Caco-2 (cell line): ENCODE measurements at regions not wholly inside any gene's neighbourhood (a gene's known extent, or its start where the extent isn't known, plus 50 kb on each side); places are given as distances from the start of the nearest gene placed in this dataset.

Experiments used
- BruUV-seq: library from RNA; stranded (reverse); fragments of 400-500 nt; replicated peaks from 2 replicates; lab custom pipeline; 2021; lab: Mats Ljungman, UMichigan
- CTCF ChIA-PET: fragments of 300-600 bp; sonication (Branson Sonifier 250); formaldehyde crosslinking; loops from one replicate; lab custom pipeline; 2022; ENCODE audit warnings: antibody characterized with exemption; lab: Charles Lee
- POLR2A ChIA-PET: fragments of 300-600 bp; sonication (Branson Sonifier 250); formaldehyde crosslinking; loops from one replicate; lab custom pipeline; 2022; ENCODE audit warnings: antibody characterized with exemption; lab: Charles Lee
- DNase-seq, 2 experiments: peaks; one replicate each; pipeline versions ENCODE4 v3.0.0 to v3.0.0-alpha.2; 2020 to 2022
- H3K27me3 ChIP-seq: replicated peaks from 2 replicates; pipeline ENCODE4 v1.6.0; 2011; ENCODE audit warnings: low read length; ENCODE audit not compliant: control insufficient read depth, insufficient read depth
- H3K36me3 ChIP-seq: 2 replicates; pipeline ENCODE4 v1.5.1; 2011; ENCODE audit warnings: low read length; ENCODE audit not compliant: control insufficient read depth, insufficient read depth
- H3K4me1 ChIP-seq: fragments of 250-450 bp; sonication (Bioruptor Pico); 2 replicates; pipeline ENCODE4 v1.5.1; 2020; ENCODE audit warnings: mild to moderate bottlenecking
- H3K4me3 ChIP-seq: 2 replicates; pipeline ENCODE4 v1.5.1; 2011; ENCODE audit warnings: low read depth, mild to moderate bottlenecking, control low read depth, low read length
- H3K9me3 ChIP-seq: fragments of 250-450 bp; sonication (Bioruptor Pico); 2 replicates; pipeline ENCODE4 v1.5.1; 2020; ENCODE audit warnings: mild to moderate bottlenecking, moderate library complexity
- H3K27ac Mint-ChIP-seq: one replicate; pipeline ENCODE4 v1.8.0; 2022; ENCODE audit warnings: mixed read lengths; ENCODE audit not compliant: unreplicated experiment
- H3K27me3 Mint-ChIP-seq: one replicate; pipeline ENCODE4 v1.8.0; 2022; ENCODE audit warnings: mixed read lengths; ENCODE audit not compliant: insufficient read depth, unreplicated experiment
- H3K36me3 Mint-ChIP-seq: one replicate; pipeline ENCODE4 v1.8.0; 2022; ENCODE audit warnings: mild to moderate bottlenecking, mixed read lengths; ENCODE audit not compliant: insufficient read depth, unreplicated experiment
- H3K4me1 Mint-ChIP-seq: one replicate; pipeline ENCODE4 v1.8.0; 2022; ENCODE audit warnings: low read depth, mixed read lengths; ENCODE audit not compliant: unreplicated experiment
- H3K4me3 Mint-ChIP-seq: one replicate; pipeline ENCODE4 v1.8.0; 2022; ENCODE audit warnings: mild to moderate bottlenecking, moderate library complexity, mixed read lengths; ENCODE audit not compliant: unreplicated experiment
- H3K9me3 Mint-ChIP-seq: one replicate; pipeline ENCODE4 v1.8.0; 2022; ENCODE audit warnings: mixed read lengths; ENCODE audit not compliant: unreplicated experiment
- intact Hi-C: fragments of 100-400 bp; cut with micrococcal nuclease; formaldehyde crosslinking; loops from one replicate; pipeline ENCODE4 v1.10.0; 2022; ENCODE audit not compliant: unreplicated experiment
- TF ChIP-seq, protein P1 (sequence below), 2 experiments: fragments of 200-600 bp in 1 of 2; IDR thresholded peaks; 1 replicate in 1 of 2; 2 replicates in 1 of 2; pipeline versions ENCODE4 v1.5.1 to v1.8.0; 2011 to 2022; ENCODE audit warnings: antibody characterized with exemption in 1 of 2, control low read depth in 1 of 2, inconsistent platforms in 1 of 2, low read depth in 1 of 2, low read length in 1 of 2, mild to moderate bottlenecking in 1 of 2, moderate library complexity in 1 of 2; ENCODE audit not compliant: insufficient read depth in 1 of 2, severe bottlenecking in 1 of 2, unreplicated experiment in 1 of 2

DNA sequence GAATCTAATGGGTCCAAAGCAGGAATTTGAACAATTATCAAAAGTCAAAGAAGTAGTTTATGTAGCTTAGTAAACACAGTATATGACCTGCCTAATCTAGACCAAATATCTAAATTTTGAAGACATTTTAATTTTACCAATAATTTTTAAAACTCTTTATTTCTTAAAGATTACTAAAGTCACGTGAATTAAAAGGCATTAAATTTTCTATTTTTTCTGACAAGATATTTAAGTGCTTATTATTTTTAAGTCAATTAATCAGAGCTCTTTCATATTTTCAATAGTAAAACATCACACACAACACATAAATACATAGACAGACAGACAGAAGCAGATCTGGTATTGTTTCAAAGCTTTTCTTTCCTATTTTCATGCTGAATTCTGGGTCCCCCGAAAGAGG is 89.5 kb downstream of the ZNF467 start:
- ChIA-PET CTCF (no interaction called here), POLR2A (no interaction called here)
- Histone ChIP-seq H3K9me3 (peaks cover 6% of the 10 kb centered on the region; the same call in 1 of the 2 replicates), H3K4me3 (no peak overlapping the region), H3K36me3 (no peaks in the 10 kb centered on the region), H3K27me3 (no peaks in the 10 kb centered on the region), H3K4me1 (no peaks in the 10 kb centered on the region)
- Mint-ChIP-seq H3K4me1 (no peaks in the 10 kb centered on the region), H3K9me3 (no peaks in the 10 kb centered on the region), H3K36me3 (no peaks in the 10 kb centered on the region), H3K27ac (no peak overlapping the region), H3K4me3 (no peak overlapping the region), H3K27me3 (peaks cover 12% of the 10 kb centered on the region)
- intact Hi-C loops = no loop called here
- no peak for DNase-seq
- TF ChIP-seq, protein P1, sequence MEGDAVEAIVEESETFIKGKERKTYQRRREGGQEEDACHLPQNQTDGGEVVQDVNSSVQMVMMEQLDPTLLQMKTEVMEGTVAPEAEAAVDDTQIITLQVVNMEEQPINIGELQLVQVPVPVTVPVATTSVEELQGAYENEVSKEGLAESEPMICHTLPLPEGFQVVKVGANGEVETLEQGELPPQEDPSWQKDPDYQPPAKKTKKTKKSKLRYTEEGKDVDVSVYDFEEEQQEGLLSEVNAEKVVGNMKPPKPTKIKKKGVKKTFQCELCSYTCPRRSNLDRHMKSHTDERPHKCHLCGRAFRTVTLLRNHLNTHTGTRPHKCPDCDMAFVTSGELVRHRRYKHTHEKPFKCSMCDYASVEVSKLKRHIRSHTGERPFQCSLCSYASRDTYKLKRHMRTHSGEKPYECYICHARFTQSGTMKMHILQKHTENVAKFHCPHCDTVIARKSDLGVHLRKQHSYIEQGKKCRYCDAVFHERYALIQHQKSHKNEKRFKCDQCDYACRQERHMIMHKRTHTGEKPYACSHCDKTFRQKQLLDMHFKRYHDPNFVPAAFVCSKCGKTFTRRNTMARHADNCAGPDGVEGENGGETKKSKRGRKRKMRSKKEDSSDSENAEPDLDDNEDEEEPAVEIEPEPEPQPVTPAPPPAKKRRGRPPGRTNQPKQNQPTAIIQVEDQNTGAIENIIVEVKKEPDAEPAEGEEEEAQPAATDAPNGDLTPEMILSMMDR (IDR thresholded peaks at IDR 0.05; ENCODE audit: insufficient read depth in 1 of 2, low read depth in 1 of 2, low read length in 1 of 2, severe bottlenecking in 1 of 2, unreplicated experiment in 1 of 2) = no peak
- no TSS peak for BruUV-seq

DNA sequence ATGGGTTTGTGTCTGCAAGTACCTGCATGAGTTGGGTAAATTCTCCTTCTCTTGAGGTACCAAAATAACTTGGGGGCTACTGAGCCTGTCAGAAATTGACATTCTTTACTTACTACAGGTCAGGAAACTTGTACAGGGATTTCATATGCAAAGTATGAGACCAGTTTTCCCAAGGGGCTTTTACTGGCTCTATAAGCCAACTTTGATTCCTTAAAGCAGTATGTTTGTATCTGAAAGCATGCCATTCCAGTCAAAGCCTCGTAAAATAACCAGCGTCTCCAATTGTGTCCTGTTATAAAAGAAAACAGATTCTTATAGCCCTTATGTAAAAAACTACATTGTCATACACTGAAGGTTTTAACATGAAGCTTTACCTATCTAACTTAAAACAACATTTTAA is 90.2 kb downstream of the ZNF467 start:
- Histone ChIP-seq H3K4me1 (no peaks in the 10 kb centered on the region), H3K4me3 (no peak overlapping the region), H3K9me3 (0 out of 2 replicates have a peak, but pooled peaks cover 2% of the 10 kb centered on the region), H3K36me3 (no peaks in the 10 kb centered on the region), H3K27me3 (no peaks in the 10 kb centered on the region)
- Mint-ChIP-seq H3K4me3 (no peak overlapping the region), H3K9me3 (no peaks in the 10 kb centered on the region), H3K36me3 (no peaks in the 10 kb centered on the region), H3K27me3 (peaks cover 12% of the 10 kb centered on the region), H3K27ac (no peak overlapping the region), H3K4me1 (no peaks in the 10 kb centered on the region)
- TF ChIP-seq, protein P1 (IDR thresholded peaks at IDR 0.05; ENCODE audit: insufficient read depth in 1 of 2, low read depth in 1 of 2, low read length in 1 of 2, severe bottlenecking in 1 of 2, unreplicated experiment in 1 of 2) = no peak
- ChIA-PET CTCF (no interaction called here), POLR2A (no interaction called here)
- no TSS peak for BruUV-seq
- no peak for DNase-seq
- intact Hi-C loops = no loop called here

DNA sequence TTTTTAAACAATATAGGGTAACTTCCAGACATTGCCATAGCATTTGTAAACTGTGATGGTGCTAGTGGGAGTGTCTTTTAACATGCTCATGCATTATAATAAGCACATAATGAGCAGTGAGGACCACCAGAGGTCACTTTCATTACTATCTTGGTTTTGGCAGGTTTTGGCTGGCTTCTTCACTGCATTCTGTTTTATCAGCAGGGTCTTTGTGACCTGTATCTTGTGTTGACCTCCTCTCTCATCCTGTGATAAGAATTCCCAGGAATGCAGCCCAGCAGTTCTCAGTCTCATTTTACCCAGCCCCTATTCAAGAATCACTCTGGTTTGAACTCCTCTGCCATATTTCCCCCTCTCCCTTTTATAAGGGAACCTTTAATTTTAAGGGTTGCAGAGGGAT is 91.3 kb downstream of the ZNF467 start:
- Mint-ChIP-seq H3K4me1 (no peaks in the 10 kb centered on the region), H3K27me3 (peaks cover 12% of the 10 kb centered on the region), H3K36me3 (no peaks in the 10 kb centered on the region), H3K4me3 (no peak overlapping the region), H3K27ac (no peak overlapping the region), H3K9me3 (no peaks in the 10 kb centered on the region)
- no TSS peak for BruUV-seq
- no peaks in the 10 kb centered on the region for H3K4me1 ChIP-seq
- H3K4me3 ChIP-seq = no peak overlapping the region
- TF ChIP-seq, protein P1 (IDR thresholded peaks at IDR 0.05; ENCODE audit: insufficient read depth in 1 of 2, low read depth in 1 of 2, low read length in 1 of 2, severe bottlenecking in 1 of 2, unreplicated experiment in 1 of 2) = no peak
- intact Hi-C loops = no loop called here
- DNase-seq = no peak
- 0 out of 2 replicates have a peak, but pooled peaks cover 2% of the 10 kb centered on the region for H3K9me3 ChIP-seq
- no peaks in the 10 kb centered on the region for H3K36me3 ChIP-seq
- no peaks in the 10 kb centered on the region for H3K27me3 ChIP-seq
- CTCF ChIA-PET = no interaction called here
- POLR2A ChIA-PET = no interaction called here
